OCI-LY3 (cell line): ENCODE measurements at regions not wholly inside any gene's neighbourhood (a gene's known extent, or its start where the extent isn't known, plus 50 kb on each side); places are given as distances from the start of the nearest gene placed in this dataset.

Experiments
- EZH2phosphoT487 ChIP-seq: fragments of 200-600 bp; shearing (Covaris generic); IDR thresholded peaks from 2 replicates; pipeline ENCODE4 v1.6.1; 2018; ENCODE audit warnings: antibody characterized with exemption, mixed run types, low read depth
- TF ChIP-seq, protein P1 (sequence below): fragments of 200-600, 300-600 bp; sonication (generic); IDR thresholded peaks from 2 replicates; pipeline ENCODE4 v1.5.1; 2014; ENCODE audit warnings: antibody characterized with exemption, low read length, low read depth

DNA sequence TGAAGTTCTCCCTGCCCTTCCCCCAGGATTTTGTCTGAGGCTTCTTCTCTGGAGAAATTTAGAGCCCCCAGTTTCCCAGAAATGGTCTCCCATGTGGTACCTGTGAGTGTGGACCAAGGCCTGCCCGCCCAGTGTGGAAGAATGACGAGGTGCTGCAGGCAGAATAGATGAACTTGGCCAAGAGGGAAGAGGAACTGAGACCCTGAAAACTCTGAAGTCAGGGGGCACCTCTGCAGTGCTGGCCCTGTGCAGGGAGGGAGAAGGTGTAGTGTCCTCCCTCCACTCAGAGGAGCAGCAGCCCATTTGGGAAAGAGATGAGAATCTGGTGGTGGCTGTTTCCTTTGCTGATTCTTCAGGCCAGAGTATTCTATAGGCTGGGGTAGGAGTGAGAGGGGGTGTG lies 115.2 kb upstream of the PCGF5 start:
- TF ChIP-seq, protein P1, sequence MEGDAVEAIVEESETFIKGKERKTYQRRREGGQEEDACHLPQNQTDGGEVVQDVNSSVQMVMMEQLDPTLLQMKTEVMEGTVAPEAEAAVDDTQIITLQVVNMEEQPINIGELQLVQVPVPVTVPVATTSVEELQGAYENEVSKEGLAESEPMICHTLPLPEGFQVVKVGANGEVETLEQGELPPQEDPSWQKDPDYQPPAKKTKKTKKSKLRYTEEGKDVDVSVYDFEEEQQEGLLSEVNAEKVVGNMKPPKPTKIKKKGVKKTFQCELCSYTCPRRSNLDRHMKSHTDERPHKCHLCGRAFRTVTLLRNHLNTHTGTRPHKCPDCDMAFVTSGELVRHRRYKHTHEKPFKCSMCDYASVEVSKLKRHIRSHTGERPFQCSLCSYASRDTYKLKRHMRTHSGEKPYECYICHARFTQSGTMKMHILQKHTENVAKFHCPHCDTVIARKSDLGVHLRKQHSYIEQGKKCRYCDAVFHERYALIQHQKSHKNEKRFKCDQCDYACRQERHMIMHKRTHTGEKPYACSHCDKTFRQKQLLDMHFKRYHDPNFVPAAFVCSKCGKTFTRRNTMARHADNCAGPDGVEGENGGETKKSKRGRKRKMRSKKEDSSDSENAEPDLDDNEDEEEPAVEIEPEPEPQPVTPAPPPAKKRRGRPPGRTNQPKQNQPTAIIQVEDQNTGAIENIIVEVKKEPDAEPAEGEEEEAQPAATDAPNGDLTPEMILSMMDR: no peak
- TF ChIP-seq EZH2phosphoT487: no peak
